CD8-positive, alpha-beta memory T cell (primary cell): ENCODE measurements at regions not wholly inside any gene's neighbourhood (a gene's known extent, or its start where the extent isn't known, plus 50 kb on each side); places are given as distances from the start of the nearest gene placed in this dataset.

Experiments
- CTCF ChIA-PET: fragments of 350-600 bp; sonication (Branson Sonifier 250); formaldehyde crosslinking; loops from one replicate; lab custom pipeline; 2021; ENCODE audit warnings: antibody characterized with exemption; lab: Charles Lee
- POLR2A ChIA-PET: fragments of 350-600 bp; sonication (Branson Sonifier 250); formaldehyde crosslinking; loops from one replicate; lab custom pipeline; 2021; ENCODE audit warnings: antibody characterized with exemption; lab: Charles Lee
- DNase-seq, 5 donors: peaks; one replicate each; pipeline versions ENCODE4 v3.0.0 to v3.0.0-alpha.2; 2020 to 2022; ENCODE audit warnings: mixed read lengths in 1 of 5
- H3K27ac ChIP-seq: one replicate; pipeline ENCODE4 v1.7.0; 2013; ENCODE audit warnings: low read depth, mild to moderate bottlenecking, low read length, moderate library complexity
- H3K27me3 ChIP-seq: 2 replicates; pipeline ENCODE4 v1.7.0; 2013; ENCODE audit warnings: low read length, mild to moderate bottlenecking; ENCODE audit not compliant: insufficient read depth, poor library complexity, severe bottlenecking
- H3K36me3 ChIP-seq: 2 replicates; pipeline ENCODE4 v1.7.0; 2013; ENCODE audit warnings: mild to moderate bottlenecking, low read length, moderate library complexity; ENCODE audit not compliant: insufficient read depth
- H3K4me1 ChIP-seq: 2 replicates; pipeline ENCODE4 v1.7.0; 2013; ENCODE audit warnings: mild to moderate bottlenecking, low read length, moderate library complexity; ENCODE audit not compliant: insufficient read depth
- H3K4me3 ChIP-seq: 2 replicates; pipeline ENCODE4 v1.7.0; 2013; ENCODE audit warnings: mild to moderate bottlenecking, low read length
- H3K9me3 ChIP-seq: 2 replicates; pipeline ENCODE4 v1.7.0; 2013; ENCODE audit warnings: mild to moderate bottlenecking, low read length
- H3K27ac Mint-ChIP-seq, 8 donors: one replicate each; pipeline ENCODE4 v1.8.0; 2020 to 2021; ENCODE audit warnings: mixed read lengths in 8 of 8, mild to moderate bottlenecking in 6 of 8, inconsistent platforms in 3 of 8, moderate library complexity in 3 of 8
- H3K27me3 Mint-ChIP-seq, 2 donors: one replicate each; pipeline ENCODE4 v1.8.0; 2020 to 2021; ENCODE audit warnings: mixed read lengths in 2 of 2, mild to moderate bottlenecking in 1 of 2, moderate library complexity in 1 of 2
- H3K36me3 Mint-ChIP-seq, 3 donors: one replicate each; pipeline ENCODE4 v1.8.0; 2020 to 2021; ENCODE audit warnings: mixed read lengths in 3 of 3, inconsistent platforms in 1 of 3, mild to moderate bottlenecking in 1 of 3
- H3K4me1 Mint-ChIP-seq, 3 donors: one replicate each; pipeline ENCODE4 v1.8.0; 2020 to 2021; ENCODE audit warnings: mixed read lengths in 3 of 3, inconsistent platforms in 1 of 3, mild to moderate bottlenecking in 1 of 3
- H3K4me3 Mint-ChIP-seq, 7 donors: one replicate each; pipeline ENCODE4 v1.8.0; 2020 to 2021; ENCODE audit warnings: mixed read lengths in 7 of 7, mild to moderate bottlenecking in 6 of 7, moderate library complexity in 4 of 7, inconsistent platforms in 2 of 7
- H3K9me3 Mint-ChIP-seq, 5 donors: one replicate each; pipeline ENCODE4 v1.8.0; 2020 to 2022; ENCODE audit warnings: mixed read lengths in 5 of 5, mild to moderate bottlenecking in 3 of 5, moderate library complexity in 2 of 5, inconsistent platforms in 1 of 5

GRCh38 chrX:39258331-39258730, 457.1 kb downstream of the MID1IP1 start:
- CTCF ChIA-PET: interaction anchor here (1.5 kb wide), 1 partner anchor 10 kb away, joined by 3 read pairs; no protein-coding TSS in a partner anchor
- H3K4me3 Mint-ChIP-seq: no peak overlapping the region
- peaks cover 0 to 5% of the 10 kb centered on the region in 2 donors for H3K27me3 Mint-ChIP-seq
- no peak for DNase-seq
- H3K27ac Mint-ChIP-seq: no peak overlapping the region
- H3K4me3 ChIP-seq: no peak overlapping the region
- H3K9me3 Mint-ChIP-seq: no peaks in the 10 kb centered on the region
- POLR2A ChIA-PET: no interaction called here
- peaks cover 4% of the 10 kb centered on the region for H3K4me1 ChIP-seq
- no peaks in the 10 kb centered on the region for H3K9me3 ChIP-seq
- H3K4me1 Mint-ChIP-seq: peaks cover 0 to 7% (median 0%) of the 10 kb centered on the region in 3 donors
- no peaks in the 10 kb centered on the region for H3K36me3 ChIP-seq
- H3K27ac ChIP-seq: no peak overlapping the region
- H3K36me3 Mint-ChIP-seq: peaks cover 0 to 2% (median 0%) of the 10 kb centered on the region in 3 donors
- H3K27me3 ChIP-seq: no peaks in the 10 kb centered on the region

- peaks cover 4% of the 10 kb centered on the region for H3K4me1 ChIP-seq
- Mint-ChIP-seq H3K27ac (no peak overlapping the region), H3K9me3 (peaks cover 0 to 1% (median 0%) of the 10 kb centered on the region in 5 donors), H3K36me3 (no peaks in the 10 kb centered on the region), H3K27me3 (peaks cover 0 to 9% of the 10 kb centered on the region in 2 donors), H3K4me1 (peaks cover 0 to 12% (median 2%) of the 10 kb centered on the region in 3 donors), H3K4me3 (no peak overlapping the region)
- no peak for DNase-seq
- no peaks in the 10 kb centered on the region for H3K36me3 ChIP-seq
- no peaks in the 10 kb centered on the region for H3K27me3 ChIP-seq
- H3K4me3 ChIP-seq: no peak overlapping the region
- CTCF ChIA-PET: no interaction called here
- POLR2A ChIA-PET: no interaction called here
- H3K9me3 ChIP-seq: no peaks in the 10 kb centered on the region
- no peak overlapping the region for H3K27ac ChIP-seq
Measured at GRCh38 chrX:39260965-39261364, 459.7 kb downstream of the MID1IP1 start.

GRCh38 chrX:39261446-39262147, 460.3 kb downstream of the MID1IP1 start:
- peaks cover 0 to 2% (median 0%) of the 10 kb centered on the region in 5 donors for H3K9me3 Mint-ChIP-seq
- ChIA-PET CTCF (no interaction called here), POLR2A (no interaction called here)
- Histone ChIP-seq H3K27me3 (no peaks in the 10 kb centered on the region), H3K27ac (no peak overlapping the region), H3K4me1 (peaks cover 4% of the 10 kb centered on the region), H3K36me3 (no peaks in the 10 kb centered on the region), H3K9me3 (no peaks in the 10 kb centered on the region), H3K4me3 (no peak overlapping the region)
- H3K27ac Mint-ChIP-seq: peak overlapping the region in 1 of 8 donors; percentile 47
- H3K36me3 Mint-ChIP-seq: no peaks in the 10 kb centered on the region
- H3K4me1 Mint-ChIP-seq: peaks cover 0 to 12% (median 2%) of the 10 kb centered on the region in 3 donors
- peaks cover 0 to 10% of the 10 kb centered on the region in 2 donors for H3K27me3 Mint-ChIP-seq
- no peak overlapping the region for H3K4me3 Mint-ChIP-seq
- peak in 1 of 5 donors; percentile 32 for DNase-seq

- POLR2A ChIA-PET: no interaction called here
- Mint-ChIP-seq H3K9me3 (peaks cover 0 to 2% (median 0%) of the 10 kb centered on the region in 5 donors), H3K36me3 (no peaks in the 10 kb centered on the region), H3K27ac (no peak overlapping the region), H3K4me3 (no peak overlapping the region), H3K27me3 (peaks cover 0 to 15% of the 10 kb centered on the region in 2 donors), H3K4me1 (peaks cover 0 to 12% (median 2%) of the 10 kb centered on the region in 3 donors)
- Histone ChIP-seq H3K36me3 (no peaks in the 10 kb centered on the region), H3K27ac (no peak overlapping the region), H3K9me3 (no peaks in the 10 kb centered on the region), H3K27me3 (no peaks in the 10 kb centered on the region), H3K4me3 (no peak overlapping the region), H3K4me1 (peaks cover 4% of the 10 kb centered on the region)
- CTCF ChIA-PET: no interaction called here
- DNase-seq: no peak
Measured at GRCh38 chrX:39262641-39263040, 461.4 kb downstream of the MID1IP1 start.

GRCh38 chrX:39264023-39264422, 462.8 kb downstream of the MID1IP1 start:
- ChIA-PET CTCF (no interaction called here), POLR2A (no interaction called here)
- Mint-ChIP-seq H3K36me3 (no peaks in the 10 kb centered on the region), H3K27me3 (peaks cover 0 to 15% of the 10 kb centered on the region in 2 donors), H3K9me3 (peaks cover 0 to 2% (median 0%) of the 10 kb centered on the region in 5 donors), H3K27ac (no peak overlapping the region), H3K4me1 (peaks cover 0 to 12% (median 2%) of the 10 kb centered on the region in 3 donors), H3K4me3 (no peak overlapping the region)
- Histone ChIP-seq H3K4me3 (no peak overlapping the region), H3K4me1 (peaks cover 4% of the 10 kb centered on the region), H3K27me3 (no peaks in the 10 kb centered on the region), H3K36me3 (no peaks in the 10 kb centered on the region), H3K27ac (no peak overlapping the region), H3K9me3 (no peaks in the 10 kb centered on the region)
- DNase-seq: peak in 1 of 5 donors; percentile 1

GRCh38 chrX:39267176-39267575, 465.9 kb downstream of the MID1IP1 start:
- Histone ChIP-seq H3K27ac (no peak overlapping the region), H3K27me3 (no peaks in the 10 kb centered on the region), H3K9me3 (no peaks in the 10 kb centered on the region), H3K4me3 (no peak overlapping the region), H3K36me3 (no peaks in the 10 kb centered on the region), H3K4me1 (no peaks in the 10 kb centered on the region)
- Mint-ChIP-seq H3K27me3 (peaks cover 0 to 10% of the 10 kb centered on the region in 2 donors), H3K36me3 (no peaks in the 10 kb centered on the region), H3K27ac (no peak overlapping the region), H3K4me1 (peaks cover 0 to 6% (median 2%) of the 10 kb centered on the region in 3 donors), H3K4me3 (no peak overlapping the region), H3K9me3 (peaks cover 0 to 2% (median 0%) of the 10 kb centered on the region in 5 donors)
- ChIA-PET POLR2A (no interaction called here), CTCF (no interaction called here)
- no peak for DNase-seq

GRCh38 chrX:39268207-39268606, 466.9 kb downstream of the MID1IP1 start:
- Mint-ChIP-seq H3K36me3 (no peaks in the 10 kb centered on the region), H3K9me3 (peaks cover 0 to 2% (median 0%) of the 10 kb centered on the region in 5 donors), H3K27me3 (peaks cover 0 to 10% of the 10 kb centered on the region in 2 donors), H3K4me1 (peaks cover 0 to 6% (median 2%) of the 10 kb centered on the region in 3 donors), H3K27ac (no peak overlapping the region), H3K4me3 (no peak overlapping the region)
- H3K4me3 ChIP-seq: no peak overlapping the region
- no peaks in the 10 kb centered on the region for H3K36me3 ChIP-seq
- CTCF ChIA-PET: interaction anchor here (0.7 kb wide), 1 partner anchor 10 kb away, joined by 3 read pairs; no protein-coding TSS in a partner anchor
- H3K27ac ChIP-seq: no peak overlapping the region
- no peaks in the 10 kb centered on the region for H3K27me3 ChIP-seq
- no peaks in the 10 kb centered on the region for H3K9me3 ChIP-seq
- no peaks in the 10 kb centered on the region for H3K4me1 ChIP-seq
- POLR2A ChIA-PET: no interaction called here
- no peak for DNase-seq

- Mint-ChIP-seq H3K27ac (no peak overlapping the region), H3K9me3 (peaks cover 0 to 6% (median 2%) of the 10 kb centered on the region in 5 donors), H3K4me1 (no peaks in the 10 kb centered on the region), H3K36me3 (no peaks in the 10 kb centered on the region), H3K27me3 (peaks cover 0 to 6% of the 10 kb centered on the region in 2 donors), H3K4me3 (no peak overlapping the region)
- H3K36me3 ChIP-seq: no peaks in the 10 kb centered on the region
- no peaks in the 10 kb centered on the region for H3K27me3 ChIP-seq
- no peaks in the 10 kb centered on the region for H3K9me3 ChIP-seq
- no peak overlapping the region for H3K4me3 ChIP-seq
- CTCF ChIA-PET: no interaction called here
- no peak overlapping the region for H3K27ac ChIP-seq
- H3K4me1 ChIP-seq: no peaks in the 10 kb centered on the region
- POLR2A ChIA-PET: no interaction called here
- no peak for DNase-seq
Measured at GRCh38 chrX:39275500-39276068, 474.3 kb downstream of the MID1IP1 start.
